GM12878 (cell line): ENCODE measurements at regions not wholly inside any gene's neighbourhood (a gene's known extent, or its start where the extent isn't known, plus 50 kb on each side); places are given as distances from the start of the nearest gene placed in this dataset.

Experiments
- ATAC-seq: fragments of 200-7000 bp; cut with Tn5 transposase; 3 replicates; pipeline ENCODE4 v1.9.1; 2020; ENCODE audit warnings: mild to moderate bottlenecking, moderate library complexity
- BruUV-seq: library from RNA; stranded (reverse); fragments of 400-500 nt; replicated peaks from 2 replicates; lab custom pipeline; 2021; lab: Mats Ljungman, UMichigan
- CTCF ChIA-PET: fragments of 300-600 bp; sonication (Branson Sonifier 250); formaldehyde crosslinking; extraction: SDS; loops from one replicate; lab custom pipeline; 2021; ENCODE audit warnings: inconsistent platforms; lab: Yijun Ruan, JAX
- POLR2A ChIA-PET: fragments of 350-600 bp; formaldehyde crosslinking; extraction: SDS; loops from one replicate; lab custom pipeline; 2021; ENCODE audit warnings: inconsistent platforms; lab: Charles Lee
- RAD21 ChIA-PET: fragments of 300-600 bp; sonication (Branson Sonifier 250); formaldehyde crosslinking; loops from one replicate; lab custom pipeline; 2023; ENCODE audit warnings: antibody characterized with exemption; ENCODE audit not compliant: unreplicated experiment; lab: Charles Lee
- SMC1A ChIA-PET: fragments of 300-600 bp; sonication (Branson Sonifier 250); formaldehyde crosslinking; loops from one replicate; lab custom pipeline; 2023; ENCODE audit not compliant: unreplicated experiment, uncharacterized antibody; lab: Charles Lee
- DNase-seq: peaks from one replicate; pipeline ENCODE4 v3.0.0-alpha.2; 2011; ENCODE audit warnings: low read depth, low spot score
- FAIRE-seq: peaks from 3 replicates; lab custom pipeline; 2011; peaks lifted over from hg19 to GRCh38; lab: Jason Lieb, UNC
- H2AFZ ChIP-seq: 2 replicates; pipeline ENCODE4 v1.6.0; 2011; ENCODE audit warnings: low read depth, low read length, control low read depth; ENCODE audit not compliant: control insufficient read depth
- H3K27ac ChIP-seq: 2 replicates; pipeline ENCODE4 v1.5.1; 2011; ENCODE audit warnings: control low read depth; ENCODE audit not compliant: control insufficient read depth, insufficient read depth
- H3K27me3 ChIP-seq, 2 experiments: replicated peaks in 1 of 2; 2 replicates each; pipeline versions ENCODE4 v1.6.0 to v1.6.1; 2011; ENCODE audit warnings: low read length in 1 of 2; ENCODE audit not compliant: control insufficient read depth in 2 of 2, insufficient read depth in 2 of 2
- H3K36me3 ChIP-seq, 2 experiments: 2 replicates each; pipeline ENCODE4 v1.5.1; 2011; ENCODE audit warnings: low read length in 1 of 2; ENCODE audit not compliant: control insufficient read depth in 2 of 2, insufficient read depth in 2 of 2
- H3K4me1 ChIP-seq: 2 replicates; pipeline ENCODE4 v1.6.1; 2011; ENCODE audit warnings: mild to moderate bottlenecking, low read length, moderate library complexity, mixed read lengths; ENCODE audit not compliant: control insufficient read depth, insufficient read depth
- H3K4me2 ChIP-seq: 2 replicates; pipeline ENCODE4 v1.6.0; 2011; ENCODE audit warnings: control low read depth; ENCODE audit not compliant: control insufficient read depth, insufficient read depth
- H3K4me3 ChIP-seq: fragments of 200-600 bp; sonication (generic); 2 replicates; pipeline ENCODE4 v1.5.1; 2016
- H3K79me2 ChIP-seq: 2 replicates; pipeline ENCODE4 v1.6.0; 2011; ENCODE audit warnings: low read length; ENCODE audit not compliant: control insufficient read depth, insufficient read depth
- H3K9ac ChIP-seq: 2 replicates; pipeline ENCODE4 v1.8.0; 2011; ENCODE audit warnings: low read length, control low read depth, mixed read lengths; ENCODE audit not compliant: control insufficient read depth, insufficient read depth
- H3K9me3 ChIP-seq: replicated peaks from 3 replicates; pipeline ENCODE4 v1.5.1; 2011; ENCODE audit warnings: mild to moderate bottlenecking, low read length; ENCODE audit not compliant: control insufficient read depth, insufficient read depth
- H4K20me1 ChIP-seq: 2 replicates; pipeline ENCODE4 v1.6.0; 2011; ENCODE audit not compliant: control insufficient read depth, insufficient read depth
- BCLAF1 ChIP-seq: fragments of 450-650 bp; IDR thresholded peaks from 2 replicates; pipeline ENCODE4 v1.6.1; 2017; ENCODE audit warnings: antibody characterized with exemption, mild to moderate bottlenecking, moderate library complexity
- CHD4 ChIP-seq: fragments of 200-600 bp; sonication (generic); IDR thresholded peaks from 2 replicates; pipeline ENCODE4 v1.6.1; 2016; ENCODE audit warnings: mild to moderate bottlenecking
- E2F8 ChIP-seq: fragments of 450-650 bp; IDR thresholded peaks from 2 replicates; pipeline ENCODE4 v1.6.1; 2018; ENCODE audit warnings: mild to moderate bottlenecking, low read depth, moderate library complexity; ENCODE audit not compliant: partially characterized antibody
- PKNOX1 ChIP-seq: fragments of 450-650 bp; IDR thresholded peaks from 2 replicates; pipeline ENCODE4 v1.6.1; 2016; ENCODE audit warnings: mild to moderate bottlenecking
- TARDBP ChIP-seq: IDR thresholded peaks from 2 replicates; pipeline ENCODE4 v1.6.1; 2016; ENCODE audit warnings: borderline replicate concordance
- ZNF274 ChIP-seq: IDR thresholded peaks from one replicate; pipeline ENCODE4 v1.8.0; 2011; ENCODE audit not compliant: insufficient read length, insufficient read depth
- WGBS: methylation state at CpG from one replicate; pipeline ENCODE4 v1.1.6; 2016; ENCODE audit warnings: low lambda C conversion rate; ENCODE audit not compliant: insufficient replicate concordance, insufficient coverage; ENCODE audit errors: missing lambda C conversion rate; 5-methylcytosine and 5-hydroxymethylcytosine counted together
- in situ Hi-C: fragments of 300-500 bp; cut with MboI; formaldehyde crosslinking; loops from 9 replicates; pipeline ENCODE4 v1.14.3; 2018; ENCODE audit warnings: mixed read lengths
- intact Hi-C: fragments of 100-400 bp; cut with micrococcal nuclease; formaldehyde crosslinking; loops from one replicate; pipeline ENCODE4 v1.14.2; 2022; ENCODE audit not compliant: unreplicated experiment

GRCh38 chr4:54913751-54914526 lies 211.5 kb downstream of the KDR start:
- in situ Hi-C loops (no loop called here), intact Hi-C loops (no loop called here)
- no peak for DNase-seq
- Histone ChIP-seq H3K4me3 (no peak overlapping the region), H4K20me1 (no peaks in the 10 kb centered on the region), H3K27ac (no peak overlapping the region), H3K9me3 (no peaks in the 10 kb centered on the region), H2AFZ (no peak overlapping the region), H3K4me2 (no peak overlapping the region), H3K9ac (no peak overlapping the region), H3K4me1 (no peaks in the 10 kb centered on the region), H3K27me3 (no peaks in the 10 kb centered on the region), H3K36me3 (no peaks in the 10 kb centered on the region), H3K79me2 (no peaks in the 10 kb centered on the region)
- no peak for TF ChIP-seq ZNF274
- TF ChIP-seq CHD4, result no peak
- no peak for TF ChIP-seq TARDBP
- no peak for TF ChIP-seq E2F8
- TF ChIP-seq BCLAF1, result no peak
- TF ChIP-seq PKNOX1, result no peak
- no TSS peak for BruUV-seq
- ChIA-PET CTCF (no interaction called here), POLR2A (no interaction called here), SMC1A (no interaction called here), RAD21 (no interaction called here)
- WGBS, result 35% methylated on average over 8 of the region's 8 CpGs
- ATAC-seq, result no peak
- FAIRE-seq, result no peak
